ENCODE measurements at regions not wholly inside any gene's neighbourhood (a gene's known extent, or its start where the extent isn't known, plus 50 kb on each side); places are given as distances from the start of the nearest gene placed in this dataset.

GRCh38 chrX:82141942-82142341 is 940.0 kb downstream of the SH3BGRL start:
- ATAC-seq: no peak

More at GRCh38 chrX:82141942-82142341, 940.0 kb downstream of the SH3BGRL start:
- Histone ChIP-seq H3K4me2 (no peak overlapping the region), H3K27ac (no peak overlapping the region), H3K4me1 (no peaks in the 10 kb centered on the region), H3K9me3 (no peaks in the 10 kb centered on the region), H3K4me3 (no peak overlapping the region)
- ChIA-PET POLR2A (no interaction called here), CTCF (no interaction called here)
- TF ChIP-seq REST (IDR thresholded peaks at IDR 0.05): no peak
- TF ChIP-seq KDM5A (IDR thresholded peaks at IDR 0.05): no peak
- TF ChIP-seq HMGXB4 (CRISPR knock-in tag; IDR thresholded peaks at IDR 0.05; ENCODE audit: borderline replicate concordance): no peak
- TF ChIP-seq NPAS2 (CRISPR knock-in tag; IDR thresholded peaks at IDR 0.05; ENCODE audit: borderline replicate concordance): no peak
- TF ChIP-seq EP300 (IDR thresholded peaks at IDR 0.05): no peak
- TF ChIP-seq FOXS1 (CRISPR knock-in tag; IDR thresholded peaks at IDR 0.05): no peak
- TF ChIP-seq HES2 (IDR thresholded peaks at IDR 0.05): no peak
- TF ChIP-seq CHD2 (IDR thresholded peaks at IDR 0.05; ENCODE audit: low read length, partially characterized antibody): no peak
- TF ChIP-seq MAZ (IDR thresholded peaks at IDR 0.05; ENCODE audit: borderline replicate concordance, low read depth, low read length): no peak
- no peak for TF ChIP-seq HOXB13 (CRISPR knock-in tag; IDR thresholded peaks at IDR 0.05; ENCODE audit: low read depth)
- no peak for TF ChIP-seq ZC3H11A (IDR thresholded peaks at IDR 0.05)
- TF ChIP-seq PHF8 (IDR thresholded peaks at IDR 0.05; ENCODE audit: borderline replicate concordance, low read depth): no peak
- no peak for TF ChIP-seq BCL3 (IDR thresholded peaks at IDR 0.05)
- no peak for TF ChIP-seq CHD4 (IDR thresholded peaks at IDR 0.05; ENCODE audit: borderline replicate concordance)
- TF ChIP-seq ATOH8 (CRISPR knock-in tag; IDR thresholded peaks at IDR 0.05; ENCODE audit: low read depth): no peak
- no peak for TF ChIP-seq ZFP36 (IDR thresholded peaks at IDR 0.05; ENCODE audit: borderline replicate concordance, partially characterized antibody)
- FAIRE-seq (no peak), DNase-seq (ENCODE audit: low read depth in 1 of 2, low spot score in 1 of 2) (no peak)
- WGBS (ENCODE audit: missing lambda C conversion rate): 0% methylated on average over 1 of the region's 1 CpG
